HL-60 (cell line): ENCODE measurements at regions not wholly inside any gene's neighbourhood (a gene's known extent, or its start where the extent isn't known, plus 50 kb on each side); places are given as distances from the start of the nearest gene placed in this dataset.

Experiments
- POLR2AphosphoS5 ChIP-seq: IDR thresholded peaks from 2 replicates; pipeline ENCODE4 v1.6.1; 2012; ENCODE audit warnings: low read depth
- SPI1 ChIP-seq: IDR thresholded peaks from 2 replicates; pipeline ENCODE4 v1.6.1; 2012; ENCODE audit warnings: low read depth, mild to moderate bottlenecking, borderline replicate concordance
- TF ChIP-seq, protein P1 (sequence below): IDR thresholded peaks from one replicate; pipeline ENCODE4 v1.5.1; 2011; ENCODE audit warnings: low read length, control low read depth, inconsistent platforms; ENCODE audit not compliant: insufficient read depth

DNA sequence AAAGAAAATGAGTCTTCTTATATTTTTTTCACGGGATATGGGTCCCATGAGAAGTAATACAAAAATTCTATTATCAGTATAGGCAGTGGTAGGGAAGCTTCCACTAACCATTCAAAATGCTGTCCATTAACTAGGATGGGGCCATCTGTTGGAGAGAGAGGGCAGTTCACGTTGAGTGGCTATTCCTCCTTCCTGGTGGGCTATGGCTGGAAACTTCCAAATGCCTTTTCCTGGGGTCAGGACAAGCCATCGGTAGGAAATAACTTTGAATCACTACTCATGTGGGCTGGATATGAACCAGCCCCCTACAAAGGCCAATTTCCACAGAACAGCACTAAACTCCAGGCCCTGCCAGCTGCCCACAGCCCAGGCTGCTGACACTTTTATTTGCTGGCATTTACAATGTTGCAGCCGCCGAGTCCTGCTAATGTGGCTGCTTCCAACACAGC, 156.1 kb upstream of the HNRNPA3 start:
- TF ChIP-seq, protein P1, sequence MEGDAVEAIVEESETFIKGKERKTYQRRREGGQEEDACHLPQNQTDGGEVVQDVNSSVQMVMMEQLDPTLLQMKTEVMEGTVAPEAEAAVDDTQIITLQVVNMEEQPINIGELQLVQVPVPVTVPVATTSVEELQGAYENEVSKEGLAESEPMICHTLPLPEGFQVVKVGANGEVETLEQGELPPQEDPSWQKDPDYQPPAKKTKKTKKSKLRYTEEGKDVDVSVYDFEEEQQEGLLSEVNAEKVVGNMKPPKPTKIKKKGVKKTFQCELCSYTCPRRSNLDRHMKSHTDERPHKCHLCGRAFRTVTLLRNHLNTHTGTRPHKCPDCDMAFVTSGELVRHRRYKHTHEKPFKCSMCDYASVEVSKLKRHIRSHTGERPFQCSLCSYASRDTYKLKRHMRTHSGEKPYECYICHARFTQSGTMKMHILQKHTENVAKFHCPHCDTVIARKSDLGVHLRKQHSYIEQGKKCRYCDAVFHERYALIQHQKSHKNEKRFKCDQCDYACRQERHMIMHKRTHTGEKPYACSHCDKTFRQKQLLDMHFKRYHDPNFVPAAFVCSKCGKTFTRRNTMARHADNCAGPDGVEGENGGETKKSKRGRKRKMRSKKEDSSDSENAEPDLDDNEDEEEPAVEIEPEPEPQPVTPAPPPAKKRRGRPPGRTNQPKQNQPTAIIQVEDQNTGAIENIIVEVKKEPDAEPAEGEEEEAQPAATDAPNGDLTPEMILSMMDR: peak; percentile 1
- TF ChIP-seq SPI1: no peak
- TF ChIP-seq POLR2AphosphoS5: no peak
